Fibroblast of villous mesenchyme (primary cell): ENCODE measurements at regions not wholly inside any gene's neighbourhood (a gene's known extent, or its start where the extent isn't known, plus 50 kb on each side); places are given as distances from the start of the nearest gene placed in this dataset.
"Not testable (repeated sequence)": the region's sequence is repeated elsewhere in the genome, so short reads cannot be mapped to it uniquely, and the experiment has no call there.

Experiments used
- DNase-seq: peaks from one replicate; pipeline ENCODE4 v3.0.0-alpha.2; 2010; ENCODE audit warnings: low read depth
- H3K4me3 ChIP-seq: 2 replicates; pipeline ENCODE4 v1.5.1; 2011; ENCODE audit warnings: low read depth, mild to moderate bottlenecking, low read length
- TF ChIP-seq, protein P1 (sequence below): IDR thresholded peaks from 2 replicates; pipeline ENCODE4 v1.5.1; 2012; ENCODE audit warnings: low read depth, mild to moderate bottlenecking, low read length; ENCODE audit not compliant: insufficient read depth

DNA sequence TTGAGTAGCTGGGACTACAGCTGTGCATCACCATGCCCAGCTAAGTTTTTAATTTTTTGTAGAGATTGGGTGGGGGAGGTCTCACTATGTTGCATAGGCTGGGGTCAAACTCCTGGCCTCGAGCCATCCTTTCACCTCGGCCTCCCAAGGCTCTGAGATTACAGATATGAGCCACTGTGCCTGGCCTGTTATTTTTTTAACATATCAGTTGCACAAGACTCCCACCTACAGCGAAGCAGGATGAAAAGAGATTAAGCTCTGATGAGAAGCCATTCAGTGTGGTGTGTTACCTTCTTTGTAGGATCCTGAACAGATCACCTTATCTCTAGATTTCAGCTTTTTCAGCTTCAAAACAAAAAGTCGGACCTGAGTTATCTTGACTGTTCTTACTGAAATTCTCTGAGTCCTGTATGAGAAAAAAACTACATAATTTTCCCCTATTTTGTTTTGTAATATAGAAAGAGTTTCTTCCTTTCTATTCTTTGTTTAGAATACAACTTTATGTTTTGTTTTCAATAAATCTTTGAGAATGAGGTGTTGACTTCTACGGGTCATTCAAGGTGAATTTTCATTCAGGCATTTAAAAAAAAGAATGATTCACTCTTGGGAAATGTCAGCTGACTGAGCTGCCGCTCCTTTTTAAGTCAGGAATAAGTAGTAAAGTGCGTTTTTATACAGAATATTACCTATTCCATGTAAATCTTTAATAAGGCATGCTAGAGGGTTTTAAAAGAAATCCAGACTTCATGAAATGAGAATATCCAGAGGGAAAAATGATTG is 134.6 kb downstream of the ARSF start:
- no peak overlapping the region for H3K4me3 ChIP-seq
- peak; percentile 87 for DNase-seq
- TF ChIP-seq, protein P1, sequence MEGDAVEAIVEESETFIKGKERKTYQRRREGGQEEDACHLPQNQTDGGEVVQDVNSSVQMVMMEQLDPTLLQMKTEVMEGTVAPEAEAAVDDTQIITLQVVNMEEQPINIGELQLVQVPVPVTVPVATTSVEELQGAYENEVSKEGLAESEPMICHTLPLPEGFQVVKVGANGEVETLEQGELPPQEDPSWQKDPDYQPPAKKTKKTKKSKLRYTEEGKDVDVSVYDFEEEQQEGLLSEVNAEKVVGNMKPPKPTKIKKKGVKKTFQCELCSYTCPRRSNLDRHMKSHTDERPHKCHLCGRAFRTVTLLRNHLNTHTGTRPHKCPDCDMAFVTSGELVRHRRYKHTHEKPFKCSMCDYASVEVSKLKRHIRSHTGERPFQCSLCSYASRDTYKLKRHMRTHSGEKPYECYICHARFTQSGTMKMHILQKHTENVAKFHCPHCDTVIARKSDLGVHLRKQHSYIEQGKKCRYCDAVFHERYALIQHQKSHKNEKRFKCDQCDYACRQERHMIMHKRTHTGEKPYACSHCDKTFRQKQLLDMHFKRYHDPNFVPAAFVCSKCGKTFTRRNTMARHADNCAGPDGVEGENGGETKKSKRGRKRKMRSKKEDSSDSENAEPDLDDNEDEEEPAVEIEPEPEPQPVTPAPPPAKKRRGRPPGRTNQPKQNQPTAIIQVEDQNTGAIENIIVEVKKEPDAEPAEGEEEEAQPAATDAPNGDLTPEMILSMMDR, result no peak

DNA sequence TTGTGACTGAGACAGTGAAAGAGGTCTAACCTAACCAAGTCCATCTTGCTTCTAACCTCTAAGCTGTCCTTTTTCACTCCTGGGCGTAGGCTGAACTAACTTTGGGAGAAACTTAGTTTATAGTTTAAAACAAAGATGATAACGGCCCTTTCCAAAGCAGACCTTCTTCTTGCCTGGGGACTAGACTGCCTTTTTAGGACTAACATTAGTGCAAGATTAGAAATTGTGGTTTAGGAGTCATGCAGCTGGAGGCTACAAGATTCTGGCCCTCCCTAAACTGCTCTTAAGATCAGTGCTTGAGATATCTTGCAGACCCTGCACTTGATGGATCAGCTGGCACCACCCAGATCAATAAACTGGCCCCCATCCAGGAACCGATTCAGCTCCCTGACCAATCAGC is 130.9 kb downstream of the ARSF start:
- DNase-seq, H3K4me3 ChIP-seq: not testable (repeated sequence)

DNA sequence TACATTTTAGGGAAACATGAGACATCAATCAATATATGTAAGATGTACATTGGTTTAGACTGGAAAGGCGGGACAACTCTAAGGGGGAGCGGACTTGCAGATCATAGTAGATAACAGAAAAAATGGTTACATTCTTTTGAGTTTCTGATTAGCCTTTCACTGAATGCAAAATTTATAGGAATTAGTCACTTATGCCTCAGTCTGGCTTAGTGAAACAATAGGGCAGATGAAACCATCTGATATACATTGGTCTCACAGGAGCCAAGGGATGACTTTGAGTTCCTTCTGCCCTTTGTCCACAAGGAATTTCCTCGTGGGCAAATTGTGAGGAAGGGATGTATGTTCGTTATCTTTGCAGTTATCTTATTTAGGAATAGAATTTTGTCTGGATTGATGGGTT is 128.2 kb downstream of the ARSF start:
- TF ChIP-seq, protein P1, result no peak
- no peak for DNase-seq
- no peak overlapping the region for H3K4me3 ChIP-seq

DNA sequence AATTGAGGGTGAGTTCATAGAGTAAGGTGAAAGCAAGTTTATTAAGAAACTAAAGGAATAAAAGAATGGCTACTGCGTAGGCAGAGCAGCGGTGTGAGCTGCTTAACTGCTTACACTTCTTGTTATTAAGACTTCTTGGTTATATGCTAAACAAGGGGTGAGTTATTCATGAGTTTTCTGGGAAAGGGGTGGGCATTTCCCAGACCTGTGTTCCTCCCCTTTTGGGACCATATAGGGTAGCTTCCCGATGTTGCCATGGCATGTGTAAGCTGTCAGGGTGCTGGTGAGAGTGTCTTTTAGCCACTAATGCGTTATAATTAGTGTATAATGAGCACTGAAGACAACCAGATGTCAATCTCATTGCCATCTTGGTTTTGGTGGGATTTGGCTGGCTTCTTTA is 126.5 kb downstream of the ARSF start:
- no peak overlapping the region for H3K4me3 ChIP-seq
- TF ChIP-seq, protein P1, result no peak
- DNase-seq, result no peak

DNA sequence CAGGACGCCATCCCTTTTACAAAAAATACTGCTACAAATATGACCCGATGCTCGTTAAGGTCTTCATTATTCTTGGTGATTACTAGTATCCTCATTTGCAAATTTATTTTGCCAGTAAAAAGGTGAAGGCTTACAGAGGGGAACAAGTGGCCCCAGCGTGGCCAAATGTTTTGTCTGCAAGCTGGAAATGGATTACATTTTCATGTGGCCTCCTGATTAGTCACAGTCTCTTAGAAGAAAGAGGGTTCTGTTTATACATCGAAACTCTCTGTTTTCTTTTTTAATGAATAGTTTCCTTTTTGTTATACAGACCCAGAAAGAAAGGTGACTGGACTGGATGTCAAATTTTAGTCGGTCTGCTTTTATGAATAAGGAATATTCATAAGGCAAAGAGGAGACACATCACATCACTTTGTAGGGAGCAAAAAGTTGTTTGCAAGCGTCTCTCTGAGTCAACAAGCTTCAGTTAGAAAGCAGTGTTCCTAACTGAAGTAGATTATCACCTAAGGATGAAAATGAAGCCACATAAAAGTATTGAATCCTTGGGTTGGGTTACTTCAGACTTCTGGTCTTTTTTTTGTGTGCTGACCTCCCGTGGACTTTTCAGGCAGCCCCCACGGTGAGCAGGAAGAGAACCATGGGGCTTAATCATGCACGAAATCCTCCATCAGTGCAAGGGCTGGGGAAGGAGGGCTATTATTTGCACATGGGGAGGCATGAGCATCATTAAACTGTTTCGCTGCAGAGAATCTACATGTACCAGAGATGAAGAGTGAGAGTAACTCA is 125.6 kb downstream of the ARSF start:
- no peak for DNase-seq
- TF ChIP-seq, protein P1, result no peak

DNA sequence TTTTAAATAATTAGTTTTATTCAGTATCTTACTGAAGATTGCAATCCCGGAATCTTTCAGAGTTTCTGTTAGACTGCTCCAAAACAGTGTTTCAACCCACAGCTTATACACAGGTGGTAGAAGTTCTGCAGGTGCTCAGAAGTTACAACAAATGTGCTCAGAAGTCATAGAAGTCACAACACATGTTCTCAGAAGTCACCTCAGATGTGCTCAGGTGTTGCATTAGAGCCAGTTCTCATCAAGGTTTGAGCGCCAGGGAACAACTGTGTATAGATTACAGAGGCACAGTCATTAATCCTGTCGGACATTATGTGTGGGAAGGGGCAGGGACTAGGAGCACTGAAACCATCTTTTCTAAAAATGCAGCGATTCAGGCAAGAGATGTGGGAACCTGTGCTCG is 124.5 kb downstream of the ARSF start:
- TF ChIP-seq, protein P1, result no peak

More for the DNA sequence above, 125.6 kb downstream of the ARSF start:
- H3K4me3 ChIP-seq, result no peak overlapping the region

More for the DNA sequence above, 124.5 kb downstream of the ARSF start:
- no peak overlapping the region for H3K4me3 ChIP-seq
- DNase-seq, result no peak
